Parathyroid adenoma (tissue), 2 donors: ENCODE measurements at regions not wholly inside any gene's neighbourhood (a gene's known extent, or its start where the extent isn't known, plus 50 kb on each side); places are given as distances from the start of the nearest gene placed in this dataset.

Source experiments
- H2AFZ ChIP-seq: fragments of 300-600 bp; sonication (generic); one replicate; pipeline ENCODE4 v1.7.0; 2017; ENCODE audit warnings: antibody characterized with exemption, mild to moderate bottlenecking
- H3K27ac ChIP-seq: fragments of 300-600 bp; sonication (generic); one replicate; pipeline ENCODE4 v1.7.0; 2017
- H3K27me3 ChIP-seq: fragments of 300-600 bp; sonication (generic); one replicate; pipeline ENCODE4 v1.7.0; 2017; ENCODE audit warnings: low read length; ENCODE audit not compliant: control insufficient read depth, insufficient read depth
- H3K36me3 ChIP-seq: fragments of 300-600 bp; sonication (generic); one replicate; pipeline ENCODE4 v1.7.0; 2017; ENCODE audit warnings: low read length; ENCODE audit not compliant: control insufficient read depth, insufficient read depth
- H3K4me1 ChIP-seq: fragments of 300-600 bp; sonication (generic); one replicate; pipeline ENCODE4 v1.7.0; 2017; ENCODE audit warnings: control low read depth
- H3K4me2 ChIP-seq: fragments of 300-600 bp; sonication (generic); one replicate; pipeline ENCODE4 v1.7.0; 2017; ENCODE audit warnings: low read length
- H3K4me3 ChIP-seq: fragments of 300-600 bp; sonication (generic); one replicate; pipeline ENCODE4 v1.7.0; 2017; ENCODE audit warnings: low read depth, low read length
- H3K79me2 ChIP-seq: fragments of 300-600 bp; sonication (generic); one replicate; pipeline ENCODE4 v1.7.0; 2017; ENCODE audit warnings: control low read depth
- H3K9ac ChIP-seq: fragments of 300-600 bp; sonication (generic); one replicate; pipeline ENCODE4 v1.7.0; 2017; ENCODE audit warnings: mild to moderate bottlenecking
- H3K9me3 ChIP-seq: fragments of 300-600 bp; sonication (generic); one replicate; pipeline ENCODE4 v1.7.0; 2017; ENCODE audit warnings: low read length; ENCODE audit not compliant: control insufficient read depth
- CTCF ChIP-seq: fragments of 300-600 bp; sonication (generic); IDR thresholded peaks from one replicate; pipeline ENCODE4 v1.7.0; 2017; ENCODE audit warnings: antibody characterized with exemption, mild to moderate bottlenecking
- donor health status: primary hyperparathyroidism.

- no peak for TF ChIP-seq CTCF
- Histone ChIP-seq H2AFZ (no peak overlapping the region), H3K4me3 (no peak overlapping the region), H3K27me3 (no peaks in the 10 kb centered on the region), H3K4me2 (no peak overlapping the region), H3K9me3 (no peaks in the 10 kb centered on the region), H3K9ac (no peak overlapping the region), H3K36me3 (no peaks in the 10 kb centered on the region), H3K27ac (no peak overlapping the region), H3K4me1 (no peaks in the 10 kb centered on the region), H3K79me2 (peaks cover 6% of the 10 kb centered on the region)
Measured at GRCh38 chr5:156273325-156273724, 53.6 kb upstream of the SGCD start.

DNA sequence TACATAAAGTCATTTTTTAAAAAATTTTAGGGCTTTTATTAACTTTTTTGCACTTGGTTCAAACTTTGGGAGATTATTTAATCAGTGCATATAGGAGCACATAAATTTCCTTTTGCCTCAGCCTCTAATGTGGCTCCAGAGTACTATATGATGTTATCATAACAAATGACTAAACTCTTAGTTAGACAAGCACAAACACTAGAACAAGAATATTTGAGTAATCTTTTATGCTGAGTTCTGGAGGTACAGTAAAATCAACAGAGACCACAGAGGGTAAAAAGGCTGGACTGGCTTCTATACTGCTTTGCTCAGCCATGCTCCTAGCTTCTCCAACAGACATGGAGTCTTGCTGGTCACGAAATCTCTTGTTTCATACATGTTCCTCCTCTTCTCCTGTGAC is 52.5 kb upstream of the SGCD start:
- no peaks in the 10 kb centered on the region for H3K9me3 ChIP-seq
- no peak overlapping the region for H3K4me3 ChIP-seq
- H3K4me2 ChIP-seq = no peak overlapping the region
- H3K9ac ChIP-seq = no peak overlapping the region
- no peaks in the 10 kb centered on the region for H3K36me3 ChIP-seq
- H3K4me1 ChIP-seq = no peaks in the 10 kb centered on the region
- TF ChIP-seq CTCF = no peak
- no peak overlapping the region for H3K27ac ChIP-seq
- H3K79me2 ChIP-seq = peaks cover 5% of the 10 kb centered on the region
- no peak overlapping the region for H2AFZ ChIP-seq
- H3K27me3 ChIP-seq = no peaks in the 10 kb centered on the region
